D721Med (cell line): ENCODE measurements at regions not wholly inside any gene's neighbourhood (a gene's known extent, or its start where the extent isn't known, plus 50 kb on each side); places are given as distances from the start of the nearest gene placed in this dataset.

Experiments
- DNase-seq: peaks from one replicate; pipeline ENCODE4 v3.0.0; 2011; ENCODE audit warnings: low spot score; ENCODE audit not compliant: insufficient read length
- FAIRE-seq: peaks from 2 replicates; lab custom pipeline; 2011; peaks lifted over from hg19 to GRCh38; lab: Jason Lieb, UNC
- TF ChIP-seq, protein P1 (sequence below): IDR thresholded peaks from 2 replicates; pipeline ENCODE4 v1.5.1; 2012; ENCODE audit warnings: mild to moderate bottlenecking, control low read depth; ENCODE audit not compliant: insufficient read depth; ENCODE audit errors: missing control alignments

DNA sequence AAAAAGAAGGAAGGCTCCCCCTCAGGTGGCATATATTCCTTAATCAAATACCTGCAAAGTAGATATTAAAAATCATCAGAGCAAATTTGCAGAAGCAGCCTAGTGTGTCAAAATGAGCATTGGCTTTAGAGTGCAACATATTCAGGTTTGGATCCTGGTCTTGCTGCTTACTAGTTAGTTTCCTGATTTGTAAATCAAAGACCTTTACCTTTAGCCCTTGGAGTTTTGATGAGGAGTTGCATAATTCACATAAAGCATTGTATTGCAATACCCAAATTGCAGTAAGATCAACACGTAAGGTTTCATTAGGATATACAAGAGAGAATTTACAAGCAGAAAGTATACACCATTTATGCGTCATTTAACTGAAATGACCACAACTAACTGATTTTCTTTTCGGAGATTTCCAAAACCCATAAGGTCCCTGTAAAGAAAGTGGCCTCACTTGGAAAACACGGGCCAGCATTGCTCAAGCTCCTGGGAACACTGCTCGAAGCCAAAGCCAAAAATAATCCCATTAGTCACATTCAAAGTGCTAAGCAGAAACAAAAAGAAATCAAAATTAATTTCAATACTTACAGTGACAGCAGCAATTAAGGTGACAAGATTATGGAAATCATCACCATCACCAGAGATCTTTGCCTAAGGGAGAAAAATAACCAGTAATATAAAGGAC lies 415.9 kb upstream of the ERCC4 start:
- no peak for DNase-seq
- FAIRE-seq, result no peak
- TF ChIP-seq, protein P1, sequence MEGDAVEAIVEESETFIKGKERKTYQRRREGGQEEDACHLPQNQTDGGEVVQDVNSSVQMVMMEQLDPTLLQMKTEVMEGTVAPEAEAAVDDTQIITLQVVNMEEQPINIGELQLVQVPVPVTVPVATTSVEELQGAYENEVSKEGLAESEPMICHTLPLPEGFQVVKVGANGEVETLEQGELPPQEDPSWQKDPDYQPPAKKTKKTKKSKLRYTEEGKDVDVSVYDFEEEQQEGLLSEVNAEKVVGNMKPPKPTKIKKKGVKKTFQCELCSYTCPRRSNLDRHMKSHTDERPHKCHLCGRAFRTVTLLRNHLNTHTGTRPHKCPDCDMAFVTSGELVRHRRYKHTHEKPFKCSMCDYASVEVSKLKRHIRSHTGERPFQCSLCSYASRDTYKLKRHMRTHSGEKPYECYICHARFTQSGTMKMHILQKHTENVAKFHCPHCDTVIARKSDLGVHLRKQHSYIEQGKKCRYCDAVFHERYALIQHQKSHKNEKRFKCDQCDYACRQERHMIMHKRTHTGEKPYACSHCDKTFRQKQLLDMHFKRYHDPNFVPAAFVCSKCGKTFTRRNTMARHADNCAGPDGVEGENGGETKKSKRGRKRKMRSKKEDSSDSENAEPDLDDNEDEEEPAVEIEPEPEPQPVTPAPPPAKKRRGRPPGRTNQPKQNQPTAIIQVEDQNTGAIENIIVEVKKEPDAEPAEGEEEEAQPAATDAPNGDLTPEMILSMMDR, result no peak

DNA sequence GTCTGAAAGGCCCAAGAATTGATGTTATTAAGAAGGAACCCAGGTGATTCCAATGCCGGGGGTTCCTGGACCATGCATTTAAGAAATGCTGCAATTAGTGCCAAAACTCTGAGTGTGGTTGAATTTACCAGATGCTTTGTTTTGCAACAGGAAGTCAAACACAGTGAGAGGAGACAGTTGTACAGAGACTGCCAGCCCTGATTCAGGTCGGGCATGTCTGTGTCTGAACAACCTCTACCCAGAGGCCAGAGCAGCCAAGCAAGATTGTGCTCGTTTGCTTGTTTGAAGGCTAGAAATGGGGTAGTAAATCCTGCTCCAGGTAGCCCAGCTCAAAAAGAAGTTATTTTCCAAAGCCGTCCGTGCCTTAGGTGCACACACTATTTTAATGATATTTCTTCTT lies 412.4 kb upstream of the ERCC4 start:
- TF ChIP-seq, protein P1, result no peak
- FAIRE-seq, result no peak
- DNase-seq, result no peak

DNA sequence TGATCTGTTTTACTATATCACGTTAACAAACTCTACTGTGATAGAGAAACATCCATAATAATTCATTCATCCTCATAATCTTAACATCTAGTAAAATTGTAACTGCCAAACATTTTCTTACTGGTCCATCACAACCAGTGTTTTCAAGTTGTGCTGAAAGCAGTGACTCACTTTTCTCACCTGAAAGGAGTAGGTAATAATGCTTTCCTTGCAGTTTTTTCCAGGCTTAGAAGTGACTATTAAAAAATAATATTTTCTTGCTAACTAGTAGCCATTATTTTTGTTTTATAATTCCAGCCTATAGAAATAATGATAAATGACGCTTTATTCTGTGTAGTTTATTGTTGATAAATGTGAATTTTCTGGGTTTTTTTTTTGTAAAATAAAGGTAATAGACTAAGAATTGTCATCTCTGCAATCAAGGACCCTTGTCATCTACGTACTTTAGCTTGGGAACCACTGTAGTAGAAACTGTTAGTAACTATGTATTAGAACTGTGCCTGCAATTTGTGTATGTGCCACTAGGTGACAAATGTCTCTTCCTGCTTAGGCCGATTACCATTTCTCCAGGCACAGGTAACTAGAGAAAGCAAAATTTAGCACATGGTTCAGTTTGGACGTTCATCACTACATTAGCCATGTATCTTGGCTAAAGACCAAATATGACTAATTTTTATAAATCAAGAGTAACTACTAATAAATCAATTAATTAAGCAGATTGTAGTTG lies 409.4 kb upstream of the ERCC4 start:
- TF ChIP-seq, protein P1, result peak; percentile 15
- DNase-seq (no peak), FAIRE-seq (no peak)

GRCh38 chr16:13517841-13518240 lies 402.1 kb upstream of the ERCC4 start:
- TF ChIP-seq, protein P1, result no peak
- FAIRE-seq (no peak), DNase-seq (no peak)

- DNase-seq, result no peak
- FAIRE-seq, result no peak
- TF ChIP-seq, protein P1, result no peak
These were observed 400.1 kb upstream of the ERCC4 start for GRCh38 chr16:13519871-13520270.

DNA sequence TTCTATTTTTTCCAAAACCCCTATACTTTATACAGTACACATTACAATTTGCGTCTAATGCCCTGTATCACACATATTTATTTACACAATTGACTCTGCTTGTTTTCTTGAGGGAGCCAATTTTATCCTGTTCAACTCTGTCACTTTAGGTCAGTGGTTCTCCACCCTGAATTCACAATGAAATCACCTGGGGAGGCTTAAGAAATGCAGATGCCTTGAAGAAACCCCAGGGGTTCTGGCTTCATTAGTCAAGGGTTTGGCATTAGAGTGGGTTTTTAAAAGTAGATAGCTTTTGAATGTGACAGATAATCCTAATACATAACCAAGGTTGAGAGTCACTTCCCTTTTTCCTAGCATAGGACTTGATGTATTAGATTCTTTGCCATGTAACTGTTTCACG lies 398.6 kb upstream of the ERCC4 start:
- no peak for DNase-seq
- TF ChIP-seq, protein P1, result no peak
- FAIRE-seq, result no peak

GRCh38 chr16:13527332-13527731 lies 392.6 kb upstream of the ERCC4 start:
- TF ChIP-seq, protein P1, result no peak
- FAIRE-seq (no peak), DNase-seq (no peak)
